Left ventricle myocardium superior (tissue), 1 donor: ENCODE measurements at regions not wholly inside any gene's neighbourhood (a gene's known extent, or its start where the extent isn't known, plus 50 kb on each side); places are given as distances from the start of the nearest gene placed in this dataset.
"Not testable (repeated sequence)": the region's sequence is repeated elsewhere in the genome, so short reads cannot be mapped to it uniquely, and the experiment has no call there.

ENCODE experiments used
- ATAC-seq: fragments of 200-7000 bp; cut with Tn5 transposase; one replicate; pipeline ENCODE4 v1.9.1; 2020; ENCODE audit warnings: mild to moderate bottlenecking, moderate library complexity
- DNase-seq: peaks from one replicate; pipeline ENCODE4 v3.0.0-alpha.2; 2020
- intact Hi-C: fragments of 100-400 bp; cut with micrococcal nuclease; formaldehyde crosslinking; loops from one replicate; pipeline ENCODE4 v1.11.0; 2022
- donor health status: DM: no; HTN: yes; CAD: no; lungs with severe emphysema.

- ATAC-seq (no peak), DNase-seq (no peak)
- intact Hi-C loops: no loop called here
Measured at GRCh38 chrX:734362-734761, 103.8 kb downstream of the SHOX start.

- ATAC-seq (no peak), DNase-seq (no peak)
- intact Hi-C loops: no loop called here
Measured at GRCh38 chrX:733961-734360, 103.4 kb downstream of the SHOX start.

- ATAC-seq (no peak), DNase-seq (no peak)
- intact Hi-C loops: no loop called here
Measured at GRCh38 chrX:729583-730409, 99.2 kb downstream of the SHOX start.

- not testable (repeated sequence) for ATAC-seq
Measured at GRCh38 chrX:729101-729500, 98.5 kb downstream of the SHOX start.

GRCh38 chrX:728639-729038, 98.0 kb downstream of the SHOX start:
- ATAC-seq, DNase-seq, intact Hi-C loops: not testable (repeated sequence)

More at GRCh38 chrX:729101-729500, 98.5 kb downstream of the SHOX start:
- DNase-seq, intact Hi-C loops: not testable (repeated sequence)

- no peak for ATAC-seq
- no peak for DNase-seq
- intact Hi-C loops: no loop called here
Measured at GRCh38 chrX:727738-728621, 97.4 kb downstream of the SHOX start.

GRCh38 chrX:725971-726370, 95.4 kb downstream of the SHOX start:
- ATAC-seq (no peak), DNase-seq (no peak)
- intact Hi-C loops: no loop called here

- DNase-seq (no peak), ATAC-seq (no peak)
- intact Hi-C loops: no loop called here
Measured at GRCh38 chrX:724256-724655, 93.7 kb downstream of the SHOX start.

- intact Hi-C loops: no loop called here
- ATAC-seq: no peak
- no peak for DNase-seq
Measured at GRCh38 chrX:723781-724180, 93.2 kb downstream of the SHOX start.

- intact Hi-C loops: no loop called here
- DNase-seq: no peak
- ATAC-seq: no peak
Measured at GRCh38 chrX:721354-721753, 90.8 kb downstream of the SHOX start.

- intact Hi-C loops: no loop called here
- no peak for ATAC-seq
Measured at GRCh38 chrX:720825-721224, 90.2 kb downstream of the SHOX start.

GRCh38 chrX:720250-720649, 89.7 kb downstream of the SHOX start:
- DNase-seq (no peak), ATAC-seq (no peak)
- intact Hi-C loops: no loop called here

More at GRCh38 chrX:720825-721224, 90.2 kb downstream of the SHOX start:
- DNase-seq: no peak

GRCh38 chrX:716136-716535, 85.5 kb downstream of the SHOX start:
- intact Hi-C loops: no loop called here

GRCh38 chrX:714131-714530, 83.5 kb downstream of the SHOX start:
- intact Hi-C loops: no loop called here
- DNase-seq: no peak
- ATAC-seq: no peak

More at GRCh38 chrX:716136-716535, 85.5 kb downstream of the SHOX start:
- DNase-seq (no peak), ATAC-seq (no peak)
